Esophagus muscularis mucosa (tissue), 3 donors: ENCODE measurements at regions not wholly inside any gene's neighbourhood (a gene's known extent, or its start where the extent isn't known, plus 50 kb on each side); places are given as distances from the start of the nearest gene placed in this dataset.

Experiments
- CTCF ChIP-seq, 3 experiments: fragments of 200-600 bp in 2 of 3; fragments of 450-650 bp in 1 of 3; sonication (generic) in 2 of 3; IDR thresholded peaks; one replicate each; pipeline ENCODE4 v1.5.1; 2017 to 2019; ENCODE audit warnings: antibody characterized with exemption in 3 of 3, mild to moderate bottlenecking in 2 of 3, moderate library complexity in 1 of 3
- POLR2A ChIP-seq: fragments of 450-650 bp; IDR thresholded peaks from one replicate; pipeline ENCODE4 v1.6.1; 2017; ENCODE audit warnings: antibody characterized with exemption, moderate library complexity, mild to moderate bottlenecking, low read depth
- POLR2AphosphoS5 ChIP-seq, 2 donors: sonication (generic); formaldehyde crosslinking; IDR thresholded peaks; one replicate each; pipeline ENCODE4 v1.6.1; 2017; ENCODE audit warnings: antibody characterized with exemption in 2 of 2

GRCh38 chr2:237221443-237221842, 135.8 kb downstream of the COPS8 start:
- no peak for TF ChIP-seq CTCF (IDR thresholded peaks at IDR 0.05)
- no peak for TF ChIP-seq POLR2AphosphoS5 (IDR thresholded peaks at IDR 0.05)
- TF ChIP-seq POLR2A: no peak
